ENCODE measurements at regions not wholly inside any gene's neighbourhood (a gene's known extent, or its start where the extent isn't known, plus 50 kb on each side); places are given as distances from the start of the nearest gene placed in this dataset.
A peak's percentile ranks its signal among the peaks of the same experiment; 100 is the strongest.

- no peak overlapping the region for H3K4me3 ChIP-seq (ENCODE audit: control insufficient read depth, low read depth, low read length)
- TF ChIP-seq CTCF (IDR thresholded peaks at IDR 0.05; ENCODE audit: control insufficient read depth, insufficient read depth, low read depth, low read length, missing control alignments), result peak; percentile 52
- DNase-seq (ENCODE audit: low read depth), result peak; percentile 56
Measured at GRCh38 chr2:105576440-105577241, 168.1 kb upstream of the NCK2 start.

- no peak overlapping the region for H3K4me3 ChIP-seq (ENCODE audit: control insufficient read depth, low read depth, low read length)
- TF ChIP-seq CTCF (IDR thresholded peaks at IDR 0.05; ENCODE audit: control insufficient read depth, insufficient read depth, low read depth, low read length, missing control alignments), result no peak
- DNase-seq (ENCODE audit: low read depth), result no peak
Measured at GRCh38 chr2:105576050-105576439, 168.7 kb upstream of the NCK2 start.

- no peak for TF ChIP-seq CTCF (IDR thresholded peaks at IDR 0.05; ENCODE audit: control insufficient read depth, insufficient read depth, low read depth, low read length, missing control alignments)
- DNase-seq (ENCODE audit: low read depth), result no peak
- no peak overlapping the region for H3K4me3 ChIP-seq (ENCODE audit: control insufficient read depth, low read depth, low read length)
Measured at GRCh38 chr2:105575499-105576025, 169.2 kb upstream of the NCK2 start.

GRCh38 chr2:105574796-105575344, 169.8 kb upstream of the NCK2 start:
- H3K4me3 ChIP-seq (ENCODE audit: control insufficient read depth, low read depth, low read length), result no peak overlapping the region
- no peak for DNase-seq (ENCODE audit: low read depth)
- TF ChIP-seq CTCF (IDR thresholded peaks at IDR 0.05; ENCODE audit: control insufficient read depth, insufficient read depth, low read depth, low read length, missing control alignments), result no peak

GRCh38 chr2:105573910-105574655, 170.6 kb upstream of the NCK2 start:
- H3K4me3 ChIP-seq (ENCODE audit: control insufficient read depth, low read depth, low read length), result no peak overlapping the region
- no peak for DNase-seq (ENCODE audit: low read depth)
- no peak for TF ChIP-seq CTCF (IDR thresholded peaks at IDR 0.05; ENCODE audit: control insufficient read depth, insufficient read depth, low read depth, low read length, missing control alignments)

GRCh38 chr2:105573490-105573889, 171.2 kb upstream of the NCK2 start:
- no peak for TF ChIP-seq CTCF (IDR thresholded peaks at IDR 0.05; ENCODE audit: control insufficient read depth, insufficient read depth, low read depth, low read length, missing control alignments)
- no peak overlapping the region for H3K4me3 ChIP-seq (ENCODE audit: control insufficient read depth, low read depth, low read length)
- DNase-seq (ENCODE audit: low read depth), result no peak
